ENCODE measurements at regions not wholly inside any gene's neighbourhood (a gene's known extent, or its start where the extent isn't known, plus 50 kb on each side); places are given as distances from the start of the nearest gene placed in this dataset.

- in situ Hi-C loops (cut with HindIII; ENCODE audit: low sequenced_read_pairs), result no loop called here
Measured at GRCh38 chr9:90002397-90003271, 397.8 kb downstream of the GADD45G start.

GRCh38 chr9:90005388-90005787 is 400.6 kb downstream of the GADD45G start:
- in situ Hi-C loops (cut with HindIII; ENCODE audit: low sequenced_read_pairs), result no loop called here
- DNase-seq (ENCODE audit: low spot score), result no peak

More at GRCh38 chr9:90002397-90003271, 397.8 kb downstream of the GADD45G start:
- no peak for DNase-seq (ENCODE audit: low spot score)

- DNase-seq (ENCODE audit: low spot score), result no peak
- in situ Hi-C loops (cut with HindIII; ENCODE audit: low sequenced_read_pairs), result no loop called here
Measured at GRCh38 chr9:90007516-90008440, 403.0 kb downstream of the GADD45G start.

- DNase-seq (ENCODE audit: low spot score), result no peak
- in situ Hi-C loops (cut with HindIII; ENCODE audit: low sequenced_read_pairs), result no loop called here
Measured at GRCh38 chr9:90009447-90009846, 404.6 kb downstream of the GADD45G start.

GRCh38 chr9:90010793-90011192 is 406.0 kb downstream of the GADD45G start:
- no peak for DNase-seq (ENCODE audit: low spot score)
- in situ Hi-C loops (cut with HindIII; ENCODE audit: low sequenced_read_pairs), result no loop called here

- in situ Hi-C loops (cut with HindIII; ENCODE audit: low sequenced_read_pairs), result no loop called here
- no peak for DNase-seq (ENCODE audit: low spot score)
Measured at GRCh38 chr9:90012949-90013348, 408.1 kb downstream of the GADD45G start.

- in situ Hi-C loops (cut with HindIII; ENCODE audit: low sequenced_read_pairs), result no loop called here
- no peak for DNase-seq (ENCODE audit: low spot score)
Measured at GRCh38 chr9:90013778-90014177, 409.0 kb downstream of the GADD45G start.

- DNase-seq (ENCODE audit: low spot score), result no peak
- in situ Hi-C loops (cut with HindIII; ENCODE audit: low sequenced_read_pairs), result no loop called here
Measured at GRCh38 chr9:90014421-90014820, 409.6 kb downstream of the GADD45G start.

GRCh38 chr9:90016272-90016671 is 411.5 kb downstream of the GADD45G start:
- in situ Hi-C loops (cut with HindIII; ENCODE audit: low sequenced_read_pairs), result no loop called here
- no peak for DNase-seq (ENCODE audit: low spot score)

- in situ Hi-C loops (cut with HindIII; ENCODE audit: low sequenced_read_pairs), result no loop called here
- no peak for DNase-seq (ENCODE audit: low spot score)
Measured at GRCh38 chr9:90017679-90018078, 412.9 kb downstream of the GADD45G start.

GRCh38 chr9:90018688-90019087 is 413.9 kb downstream of the GADD45G start:
- no peak for DNase-seq (ENCODE audit: low spot score)
- in situ Hi-C loops (cut with HindIII; ENCODE audit: low sequenced_read_pairs), result no loop called here

- in situ Hi-C loops (cut with HindIII; ENCODE audit: low sequenced_read_pairs), result no loop called here
- DNase-seq (ENCODE audit: low spot score), result no peak
Measured at GRCh38 chr9:90019626-90020025, 414.8 kb downstream of the GADD45G start.

GRCh38 chr9:90020276-90020871 is 415.6 kb downstream of the GADD45G start:
- no peak for DNase-seq (ENCODE audit: low spot score)
- in situ Hi-C loops (cut with HindIII; ENCODE audit: low sequenced_read_pairs), result no loop called here

GRCh38 chr9:90021216-90021906 is 416.5 kb downstream of the GADD45G start:
- DNase-seq (ENCODE audit: low spot score), result no peak
- in situ Hi-C loops (cut with HindIII; ENCODE audit: low sequenced_read_pairs), result no loop called here

- in situ Hi-C loops (cut with HindIII; ENCODE audit: low sequenced_read_pairs), result no loop called here
- DNase-seq (ENCODE audit: low spot score), result no peak
Measured at GRCh38 chr9:90022474-90022873, 417.7 kb downstream of the GADD45G start.

- in situ Hi-C loops (cut with HindIII; ENCODE audit: low sequenced_read_pairs), result no loop called here
Measured at GRCh38 chr9:90023861-90024260, 419.0 kb downstream of the GADD45G start.

GRCh38 chr9:90024409-90024808 is 419.6 kb downstream of the GADD45G start:
- in situ Hi-C loops (cut with HindIII; ENCODE audit: low sequenced_read_pairs), result no loop called here

More at GRCh38 chr9:90023861-90024260, 419.0 kb downstream of the GADD45G start:
- no peak for DNase-seq (ENCODE audit: low spot score)

GRCh38 chr9:90024823-90025222 is 420.0 kb downstream of the GADD45G start:
- DNase-seq (ENCODE audit: low spot score), result no peak
- in situ Hi-C loops (cut with HindIII; ENCODE audit: low sequenced_read_pairs), result no loop called here

More at GRCh38 chr9:90024409-90024808, 419.6 kb downstream of the GADD45G start:
- no peak for DNase-seq (ENCODE audit: low spot score)

GRCh38 chr9:90025816-90026215 is 421.0 kb downstream of the GADD45G start:
- in situ Hi-C loops (cut with HindIII; ENCODE audit: low sequenced_read_pairs), result no loop called here

More at GRCh38 chr9:90025816-90026215, 421.0 kb downstream of the GADD45G start:
- DNase-seq (ENCODE audit: low spot score), result no peak
